Immature natural killer cell (primary cell): ENCODE measurements at regions not wholly inside any gene's neighbourhood (a gene's known extent, or its start where the extent isn't known, plus 50 kb on each side); places are given as distances from the start of the nearest gene placed in this dataset.

ENCODE experiments used
- DNase-seq, 3 donors: peaks; one replicate each; pipeline ENCODE4 v3.0.0; 2022; ENCODE audit warnings: mixed read lengths in 1 of 3
- H3K27ac Mint-ChIP-seq, 6 donors: one replicate each; pipeline ENCODE4 v1.8.0; 2020; ENCODE audit warnings: mixed read lengths in 6 of 6, mild to moderate bottlenecking in 5 of 6, inconsistent platforms in 4 of 6, moderate library complexity in 3 of 6
- H3K27me3 Mint-ChIP-seq, 3 donors: one replicate each; pipeline ENCODE4 v1.8.0; 2020 to 2021; ENCODE audit warnings: low read depth in 3 of 3, mild to moderate bottlenecking in 3 of 3, mixed read lengths in 3 of 3, moderate library complexity in 3 of 3, inconsistent platforms in 1 of 3
- H3K36me3 Mint-ChIP-seq, 3 donors: one replicate each; pipeline ENCODE4 v1.8.0; 2020; ENCODE audit warnings: mixed read lengths in 3 of 3, inconsistent platforms in 2 of 3, mild to moderate bottlenecking in 2 of 3
- H3K4me1 Mint-ChIP-seq, 2 donors: one replicate each; pipeline ENCODE4 v1.8.0; 2020; ENCODE audit warnings: inconsistent platforms in 2 of 2, mild to moderate bottlenecking in 2 of 2, mixed read lengths in 2 of 2, moderate library complexity in 1 of 2
- H3K4me3 Mint-ChIP-seq, 5 donors: one replicate each; pipeline ENCODE4 v1.8.0; 2020; ENCODE audit warnings: mild to moderate bottlenecking in 5 of 5, mixed read lengths in 5 of 5, inconsistent platforms in 3 of 5, moderate library complexity in 3 of 5
- H3K9me3 Mint-ChIP-seq, 6 donors: one replicate each; pipeline ENCODE4 v1.8.0; 2020; ENCODE audit warnings: mild to moderate bottlenecking in 6 of 6, mixed read lengths in 6 of 6, inconsistent platforms in 4 of 6, moderate library complexity in 3 of 6

GRCh38 chr10:131670341-131670740, 230.5 kb upstream of the PPP2R2D start:
- H3K27ac Mint-ChIP-seq = no peak overlapping the region
- no peak for DNase-seq
- no peaks in the 10 kb centered on the region for H3K36me3 Mint-ChIP-seq
- no peak overlapping the region for H3K4me3 Mint-ChIP-seq
- no peaks in the 10 kb centered on the region for H3K4me1 Mint-ChIP-seq
- peaks cover 0 to 6% (median 0%) of the 10 kb centered on the region in 6 donors for H3K9me3 Mint-ChIP-seq
- peaks cover 1 to 10% (median 5%) of the 10 kb centered on the region in 3 donors for H3K27me3 Mint-ChIP-seq

GRCh38 chr10:131673396-131673795, 227.4 kb upstream of the PPP2R2D start:
- peaks cover 5 to 7% (median 6%) of the 10 kb centered on the region in 3 donors for H3K27me3 Mint-ChIP-seq
- DNase-seq = no peak
- no peak overlapping the region for H3K4me3 Mint-ChIP-seq
- H3K4me1 Mint-ChIP-seq = no peaks in the 10 kb centered on the region
- peaks cover 0 to 5% (median 0%) of the 10 kb centered on the region in 6 donors for H3K9me3 Mint-ChIP-seq
- H3K27ac Mint-ChIP-seq = no peak overlapping the region
- no peaks in the 10 kb centered on the region for H3K36me3 Mint-ChIP-seq

GRCh38 chr10:131674130-131674529, 226.7 kb upstream of the PPP2R2D start:
- no peak overlapping the region for H3K4me3 Mint-ChIP-seq
- peaks cover 5 to 7% (median 6%) of the 10 kb centered on the region in 3 donors for H3K27me3 Mint-ChIP-seq
- no peaks in the 10 kb centered on the region for H3K36me3 Mint-ChIP-seq
- DNase-seq = no peak
- H3K9me3 Mint-ChIP-seq = peaks cover 0 to 5% (median 0%) of the 10 kb centered on the region in 6 donors
- H3K4me1 Mint-ChIP-seq = no peaks in the 10 kb centered on the region
- H3K27ac Mint-ChIP-seq = no peak overlapping the region

GRCh38 chr10:131675104-131675503, 225.7 kb upstream of the PPP2R2D start:
- Mint-ChIP-seq H3K27me3 (peaks cover 2 to 4% (median 4%) of the 10 kb centered on the region in 3 donors), H3K4me3 (no peak overlapping the region), H3K27ac (no peak overlapping the region), H3K4me1 (no peaks in the 10 kb centered on the region), H3K9me3 (peaks cover 0 to 3% (median 0%) of the 10 kb centered on the region in 6 donors), H3K36me3 (no peaks in the 10 kb centered on the region)
- no peak for DNase-seq

- peaks cover 0 to 3% (median 0%) of the 10 kb centered on the region in 6 donors for H3K9me3 Mint-ChIP-seq
- H3K4me1 Mint-ChIP-seq = no peaks in the 10 kb centered on the region
- DNase-seq = no peak
- no peaks in the 10 kb centered on the region for H3K36me3 Mint-ChIP-seq
- no peak overlapping the region for H3K27ac Mint-ChIP-seq
- no peak overlapping the region for H3K4me3 Mint-ChIP-seq
- peaks cover 2 to 4% (median 2%) of the 10 kb centered on the region in 3 donors for H3K27me3 Mint-ChIP-seq
Measured at GRCh38 chr10:131676046-131676799, 224.6 kb upstream of the PPP2R2D start.

GRCh38 chr10:131676800-131677421, 223.9 kb upstream of the PPP2R2D start:
- no peak for DNase-seq
- Mint-ChIP-seq H3K36me3 (no peaks in the 10 kb centered on the region), H3K27ac (no peak overlapping the region), H3K4me1 (no peaks in the 10 kb centered on the region), H3K27me3 (peaks cover 2 to 4% (median 3%) of the 10 kb centered on the region in 3 donors), H3K9me3 (peaks cover 0 to 3% (median 0%) of the 10 kb centered on the region in 6 donors), H3K4me3 (no peak overlapping the region)

- H3K27ac Mint-ChIP-seq = no peak overlapping the region
- H3K27me3 Mint-ChIP-seq = peaks cover 2 to 5% (median 4%) of the 10 kb centered on the region in 3 donors
- H3K36me3 Mint-ChIP-seq = no peaks in the 10 kb centered on the region
- H3K9me3 Mint-ChIP-seq = peaks cover 0 to 3% (median 0%) of the 10 kb centered on the region in 6 donors
- no peak overlapping the region for H3K4me3 Mint-ChIP-seq
- no peak for DNase-seq
- H3K4me1 Mint-ChIP-seq = no peaks in the 10 kb centered on the region
Measured at GRCh38 chr10:131677671-131678070, 223.1 kb upstream of the PPP2R2D start.

- Mint-ChIP-seq H3K27me3 (peaks cover 2 to 5% (median 4%) of the 10 kb centered on the region in 3 donors), H3K9me3 (peaks cover 0 to 3% (median 0%) of the 10 kb centered on the region in 6 donors), H3K4me1 (no peaks in the 10 kb centered on the region), H3K4me3 (no peak overlapping the region), H3K36me3 (no peaks in the 10 kb centered on the region), H3K27ac (no peak overlapping the region)
- DNase-seq = no peak
Measured at GRCh38 chr10:131678171-131678570, 222.6 kb upstream of the PPP2R2D start.

- no peaks in the 10 kb centered on the region for H3K36me3 Mint-ChIP-seq
Measured at GRCh38 chr10:131678613-131679012, 222.2 kb upstream of the PPP2R2D start.

GRCh38 chr10:131679926-131680325, 220.9 kb upstream of the PPP2R2D start:
- Mint-ChIP-seq H3K27me3 (peaks cover 0 to 4% (median 3%) of the 10 kb centered on the region in 3 donors), H3K9me3 (no peaks in the 10 kb centered on the region), H3K36me3 (no peaks in the 10 kb centered on the region), H3K4me3 (no peak overlapping the region), H3K27ac (no peak overlapping the region), H3K4me1 (no peaks in the 10 kb centered on the region)
- no peak for DNase-seq

More at GRCh38 chr10:131678613-131679012, 222.2 kb upstream of the PPP2R2D start:
- DNase-seq = no peak
- Mint-ChIP-seq H3K9me3 (peaks cover 0 to 3% (median 0%) of the 10 kb centered on the region in 6 donors), H3K4me1 (no peaks in the 10 kb centered on the region), H3K27ac (no peak overlapping the region), H3K4me3 (no peak overlapping the region), H3K27me3 (peaks cover 1 to 5% (median 4%) of the 10 kb centered on the region in 3 donors)

GRCh38 chr10:131681122-131681521, 219.7 kb upstream of the PPP2R2D start:
- H3K9me3 Mint-ChIP-seq = no peaks in the 10 kb centered on the region
- no peak overlapping the region for H3K27ac Mint-ChIP-seq
- DNase-seq = no peak
- H3K4me1 Mint-ChIP-seq = no peaks in the 10 kb centered on the region
- no peaks in the 10 kb centered on the region for H3K36me3 Mint-ChIP-seq
- H3K27me3 Mint-ChIP-seq = peaks cover 0 to 3% (median 3%) of the 10 kb centered on the region in 3 donors
- no peak overlapping the region for H3K4me3 Mint-ChIP-seq

GRCh38 chr10:131681656-131682055, 219.2 kb upstream of the PPP2R2D start:
- no peaks in the 10 kb centered on the region for H3K9me3 Mint-ChIP-seq
- peaks cover 0 to 3% (median 3%) of the 10 kb centered on the region in 3 donors for H3K27me3 Mint-ChIP-seq
- no peak for DNase-seq
- no peaks in the 10 kb centered on the region for H3K4me1 Mint-ChIP-seq
- no peak overlapping the region for H3K27ac Mint-ChIP-seq
- H3K4me3 Mint-ChIP-seq = no peak overlapping the region
- no peaks in the 10 kb centered on the region for H3K36me3 Mint-ChIP-seq

- Mint-ChIP-seq H3K36me3 (no peaks in the 10 kb centered on the region), H3K27me3 (peaks cover 0 to 3% (median 0%) of the 10 kb centered on the region in 3 donors), H3K27ac (no peak overlapping the region), H3K4me1 (no peaks in the 10 kb centered on the region), H3K9me3 (no peaks in the 10 kb centered on the region), H3K4me3 (no peak overlapping the region)
- no peak for DNase-seq
Measured at GRCh38 chr10:131682271-131682962, 218.4 kb upstream of the PPP2R2D start.
